ENCODE measurements at regions not wholly inside any gene's neighbourhood (a gene's known extent, or its start where the extent isn't known, plus 50 kb on each side); places are given as distances from the start of the nearest gene placed in this dataset.

DNA sequence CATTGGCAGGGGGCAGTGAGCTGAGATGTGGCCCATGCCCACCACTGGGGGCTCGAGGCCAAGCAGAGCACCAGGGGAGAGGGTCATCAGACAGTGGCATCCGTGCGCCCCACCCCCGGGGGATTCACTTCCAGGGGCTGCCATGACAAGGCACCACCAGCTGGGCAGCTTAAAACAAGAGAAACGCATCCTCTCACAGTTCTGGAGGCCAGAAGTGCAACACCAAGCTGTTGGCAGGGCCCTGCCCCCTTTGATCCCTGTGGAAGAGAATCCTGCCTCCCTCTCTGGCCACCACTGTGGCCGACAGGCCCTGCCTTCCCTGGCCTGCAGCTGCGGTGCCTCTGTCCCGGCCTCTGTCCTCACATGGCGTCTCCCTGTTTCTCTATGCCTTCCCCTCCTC, 187.7 kb upstream of the ID2 start:
- H2BK15ac ChIP-seq (ENCODE audit: low read depth, low read length): no peak overlapping the region
- no peaks in the 10 kb centered on the region for H4K20me1 ChIP-seq (ENCODE audit: control insufficient read depth, insufficient read depth, insufficient read length)
- no peaks in the 10 kb centered on the region; the same call in none of the 2 replicates for H3K27me3 Mint-ChIP-seq (ENCODE audit: low read depth)
- no peak overlapping the region for H3K4me2 ChIP-seq (ENCODE audit: insufficient read depth, insufficient read length, low read length)
- WGBS (ENCODE audit: extremely low coverage, insufficient read length, low lambda C conversion rate): no CpG with 5 or more reads among the region's 9 CpGs
- H3K9ac ChIP-seq (ENCODE audit: extremely low read depth, insufficient read length, low read length): no peak overlapping the region
- no peaks in the 10 kb centered on the region for H3K36me3 Mint-ChIP-seq (ENCODE audit: insufficient read depth in 1 of 3, low read depth in 3 of 3)
- H3K27ac Mint-ChIP-seq: peak overlapping the region in 2 of 3 experiments; percentile 11 to 19; a peak in 1 of 7 replicates
- TF ChIP-seq, protein P1, sequence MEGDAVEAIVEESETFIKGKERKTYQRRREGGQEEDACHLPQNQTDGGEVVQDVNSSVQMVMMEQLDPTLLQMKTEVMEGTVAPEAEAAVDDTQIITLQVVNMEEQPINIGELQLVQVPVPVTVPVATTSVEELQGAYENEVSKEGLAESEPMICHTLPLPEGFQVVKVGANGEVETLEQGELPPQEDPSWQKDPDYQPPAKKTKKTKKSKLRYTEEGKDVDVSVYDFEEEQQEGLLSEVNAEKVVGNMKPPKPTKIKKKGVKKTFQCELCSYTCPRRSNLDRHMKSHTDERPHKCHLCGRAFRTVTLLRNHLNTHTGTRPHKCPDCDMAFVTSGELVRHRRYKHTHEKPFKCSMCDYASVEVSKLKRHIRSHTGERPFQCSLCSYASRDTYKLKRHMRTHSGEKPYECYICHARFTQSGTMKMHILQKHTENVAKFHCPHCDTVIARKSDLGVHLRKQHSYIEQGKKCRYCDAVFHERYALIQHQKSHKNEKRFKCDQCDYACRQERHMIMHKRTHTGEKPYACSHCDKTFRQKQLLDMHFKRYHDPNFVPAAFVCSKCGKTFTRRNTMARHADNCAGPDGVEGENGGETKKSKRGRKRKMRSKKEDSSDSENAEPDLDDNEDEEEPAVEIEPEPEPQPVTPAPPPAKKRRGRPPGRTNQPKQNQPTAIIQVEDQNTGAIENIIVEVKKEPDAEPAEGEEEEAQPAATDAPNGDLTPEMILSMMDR (conservative IDR thresholded peaks at IDR 0.05): no peak
- H3K4ac ChIP-seq (ENCODE audit: low read depth, low read length): no peak overlapping the region
- H3K4me3 Mint-ChIP-seq: no peak overlapping the region
- H3K56ac ChIP-seq (ENCODE audit: insufficient read length, low read depth, low read length): no peak overlapping the region
- no peaks in the 10 kb centered on the region for H3K23me2 ChIP-seq (ENCODE audit: insufficient read length, low read depth, low read length, poor library complexity, severe bottlenecking)
- no peak overlapping the region for H3K23ac ChIP-seq (ENCODE audit: insufficient read length, low read depth, low read length)
- no peak overlapping the region for H3K14ac ChIP-seq (ENCODE audit: insufficient read depth, low read length)
- H3T11ph ChIP-seq (ENCODE audit: low read length): no peak overlapping the region
- H4K8ac ChIP-seq (replicated peaks; ENCODE audit: insufficient read length, low read depth, low read length): no peak overlapping the region
- H3K4me1 ChIP-seq (ENCODE audit: insufficient read depth, low read length): no peaks in the 10 kb centered on the region; the same call in 1 of the 2 replicates
- H2AFZ ChIP-seq (ENCODE audit: low read length): no peak overlapping the region
- no peak overlapping the region for H2BK5ac ChIP-seq (ENCODE audit: insufficient read length, low read length)
- H3K4me1 Mint-ChIP-seq: peaks cover 14% of the 10 kb centered on the region in 2 experiments
- H3K27me3 ChIP-seq (ENCODE audit: insufficient read depth, low read length): no peaks in the 10 kb centered on the region
- H3K27ac ChIP-seq (ENCODE audit: insufficient read length, low read depth, low read length): no peak overlapping the region
- H3K9me3 Mint-ChIP-seq: no peaks in the 10 kb centered on the region
- H3K79me1 ChIP-seq (ENCODE audit: insufficient read depth, low read depth, low read length, poor library complexity, severe bottlenecking): no peaks in the 10 kb centered on the region
- no peak overlapping the region for H2AK5ac ChIP-seq (ENCODE audit: insufficient read length, low read length)
- H2BK20ac ChIP-seq (ENCODE audit: low read depth, low read length, poor library complexity, severe bottlenecking): no peak overlapping the region
- H3K79me2 ChIP-seq (ENCODE audit: insufficient read depth, low read length): no peaks in the 10 kb centered on the region
- no peak for DNase-seq
- no peak overlapping the region for H2BK120ac ChIP-seq (ENCODE audit: low read depth, low read length, poor library complexity, severe bottlenecking)
- no peaks in the 10 kb centered on the region for H3K9me3 ChIP-seq (ENCODE audit: control insufficient read depth, low read depth, low read length)
- H3K18ac ChIP-seq (ENCODE audit: insufficient read length, low read depth, low read length): no peak overlapping the region
- no peak overlapping the region for H2BK12ac ChIP-seq (ENCODE audit: insufficient read length, low read depth, low read length)
- no peak overlapping the region for H4K5ac ChIP-seq (ENCODE audit: insufficient read length, low read depth, low read length)
- no peak overlapping the region for H4K91ac ChIP-seq (ENCODE audit: insufficient read length, low read depth, low read length)

All from H9 (cell line).